Mesendoderm (in vitro differentiated cells): ENCODE measurements at regions not wholly inside any gene's neighbourhood (a gene's known extent, or its start where the extent isn't known, plus 50 kb on each side); places are given as distances from the start of the nearest gene placed in this dataset.

Experiments used
- DNase-seq: peaks from one replicate; pipeline ENCODE4 v3.0.0; 2013
- H2AK5ac ChIP-seq: 2 replicates; pipeline ENCODE4 v1.6.1; 2013; ENCODE audit warnings: low read length, inconsistent platforms
- H2BK120ac ChIP-seq: 2 replicates; pipeline ENCODE4 v1.6.1; 2013; ENCODE audit warnings: low read depth, mild to moderate bottlenecking, low read length, moderate library complexity, mixed read lengths
- H2BK15ac ChIP-seq: replicated peaks from 2 replicates; pipeline ENCODE4 v1.6.1; 2013; ENCODE audit warnings: low read depth, mild to moderate bottlenecking, moderate library complexity
- H2BK5ac ChIP-seq: 2 replicates; pipeline ENCODE4 v1.6.1; 2013; ENCODE audit warnings: low read length, inconsistent platforms
- H3K18ac ChIP-seq: 2 replicates; pipeline ENCODE4 v1.6.1; 2013; ENCODE audit warnings: mild to moderate bottlenecking, low read length, mixed read lengths
- H3K23ac ChIP-seq: one replicate; pipeline ENCODE4 v1.6.1; 2013; ENCODE audit warnings: low read length
- H3K27ac ChIP-seq: 2 replicates; pipeline ENCODE4 v1.5.1; 2013; ENCODE audit warnings: low read depth, mild to moderate bottlenecking, inconsistent platforms, low read length, moderate library complexity
- H3K27me3 ChIP-seq: 2 replicates; pipeline ENCODE4 v1.6.1; 2013; ENCODE audit warnings: low read length, control low read depth, mild to moderate bottlenecking, inconsistent platforms; ENCODE audit not compliant: insufficient read depth, poor library complexity
- H3K36me3 ChIP-seq: 2 replicates; pipeline ENCODE4 v1.6.1; 2013; ENCODE audit warnings: low read length, inconsistent platforms; ENCODE audit not compliant: control insufficient read depth, insufficient read depth
- H3K4ac ChIP-seq: one replicate; pipeline ENCODE4 v1.6.1; 2013; ENCODE audit warnings: low read depth, mild to moderate bottlenecking, low read length, moderate library complexity
- H3K4me1 ChIP-seq: 2 replicates; pipeline ENCODE4 v1.6.1; 2013; ENCODE audit warnings: low read depth, low read length, inconsistent platforms; ENCODE audit not compliant: control insufficient read depth
- H3K4me2 ChIP-seq: 2 replicates; pipeline ENCODE4 v1.6.1; 2013; ENCODE audit warnings: low read length
- H3K4me3 ChIP-seq: 2 replicates; pipeline ENCODE4 v1.5.1; 2013; ENCODE audit warnings: mild to moderate bottlenecking, low read length
- H3K56ac ChIP-seq: one replicate; pipeline ENCODE4 v1.6.1; 2013; ENCODE audit warnings: low read length
- H3K79me1 ChIP-seq: 2 replicates; pipeline ENCODE4 v1.6.1; 2013; ENCODE audit warnings: low read length, inconsistent platforms
- H3K79me2 ChIP-seq: 2 replicates; pipeline ENCODE4 v1.6.1; 2013; ENCODE audit warnings: mild to moderate bottlenecking, low read length; ENCODE audit not compliant: control insufficient read depth, insufficient read depth
- H3K9ac ChIP-seq: 2 replicates; pipeline ENCODE4 v1.6.1; 2013; ENCODE audit warnings: low read length, inconsistent platforms
- H4K5ac ChIP-seq: one replicate; pipeline ENCODE4 v1.6.1; 2013; ENCODE audit warnings: low read length
- H4K8ac ChIP-seq: one replicate; pipeline ENCODE4 v1.6.1; 2013; ENCODE audit warnings: low read depth, mild to moderate bottlenecking, control low read depth, low read length, moderate library complexity
- WGBS: extraction: QIAGEN DNeasy Blood & Tissue Kit; methylation state at CpG from one replicate; pipeline ENCODE4 v1.1.7; 2013; ENCODE audit warnings: low lambda C conversion rate, missing lambda C conversion rate; ENCODE audit not compliant: insufficient coverage; ENCODE audit errors: extremely low coverage; 5-methylcytosine and 5-hydroxymethylcytosine counted together

- no peak overlapping the region for H3K56ac ChIP-seq
- H2BK120ac ChIP-seq = no peak overlapping the region
- no peak overlapping the region for H4K5ac ChIP-seq
- DNase-seq = no peak
- no peak overlapping the region for H4K8ac ChIP-seq
- H3K4me3 ChIP-seq = no peak overlapping the region
- no peaks in the 10 kb centered on the region for H3K79me1 ChIP-seq
- H3K4me2 ChIP-seq = no peak overlapping the region
- H3K4me1 ChIP-seq = no peaks in the 10 kb centered on the region
- WGBS = no CpG with 5 or more reads among the region's 13 CpGs
- no peak overlapping the region for H3K18ac ChIP-seq
- H3K79me2 ChIP-seq = no peaks in the 10 kb centered on the region
- H3K9ac ChIP-seq = no peak overlapping the region
- H3K27me3 ChIP-seq = no peaks in the 10 kb centered on the region
- no peak overlapping the region for H2BK15ac ChIP-seq
- H3K36me3 ChIP-seq = no peaks in the 10 kb centered on the region
- H3K27ac ChIP-seq = no peak overlapping the region
- no peak overlapping the region for H2BK5ac ChIP-seq
- H2AK5ac ChIP-seq = no peak overlapping the region
- no peak overlapping the region for H3K4ac ChIP-seq
- H3K23ac ChIP-seq = no peak overlapping the region
These were observed 230.2 kb downstream of the TUBA3C start for GRCh38 chr13:18951412-18951811.

GRCh38 chr13:18949970-18950369 is 231.7 kb downstream of the TUBA3C start:
- Histone ChIP-seq H2BK5ac (no peak overlapping the region), H4K8ac (no peak overlapping the region), H3K27me3 (no peaks in the 10 kb centered on the region), H3K18ac (no peak overlapping the region), H2AK5ac (no peak overlapping the region), H3K9ac (no peak overlapping the region), H3K36me3 (no peaks in the 10 kb centered on the region), H3K4me1 (no peaks in the 10 kb centered on the region), H4K5ac (no peak overlapping the region), H3K4me3 (no peak overlapping the region), H3K27ac (no peak overlapping the region), H2BK120ac (no peak overlapping the region), H3K4ac (no peak overlapping the region), H3K23ac (no peak overlapping the region), H3K79me1 (no peaks in the 10 kb centered on the region), H2BK15ac (no peak overlapping the region), H3K56ac (no peak overlapping the region), H3K79me2 (no peaks in the 10 kb centered on the region), H3K4me2 (no peak overlapping the region)
- WGBS = no CpG with 5 or more reads among the region's 7 CpGs
- no peak for DNase-seq

- Histone ChIP-seq H2AK5ac (no peak overlapping the region), H2BK120ac (no peak overlapping the region), H3K79me1 (no peaks in the 10 kb centered on the region), H3K79me2 (no peaks in the 10 kb centered on the region), H3K4me2 (no peak overlapping the region), H4K8ac (no peak overlapping the region), H4K5ac (no peak overlapping the region), H3K23ac (no peak overlapping the region), H3K27ac (no peak overlapping the region), H3K4ac (no peak overlapping the region), H2BK5ac (no peak overlapping the region), H3K4me1 (no peaks in the 10 kb centered on the region), H3K36me3 (no peaks in the 10 kb centered on the region), H3K9ac (no peak overlapping the region), H3K27me3 (no peaks in the 10 kb centered on the region), H3K18ac (no peak overlapping the region), H3K56ac (no peak overlapping the region), H3K4me3 (no peak overlapping the region), H2BK15ac (no peak overlapping the region)
- WGBS = no CpG with 5 or more reads among the region's 9 CpGs
- no peak for DNase-seq
These were observed 232.2 kb downstream of the TUBA3C start for GRCh38 chr13:18949489-18949761.

- Histone ChIP-seq H4K5ac (no peak overlapping the region), H2AK5ac (no peak overlapping the region), H3K4me2 (no peak overlapping the region), H3K36me3 (no peaks in the 10 kb centered on the region), H3K23ac (no peak overlapping the region), H3K4ac (no peak overlapping the region), H3K27me3 (no peaks in the 10 kb centered on the region), H2BK15ac (no peak overlapping the region), H3K79me1 (no peaks in the 10 kb centered on the region), H3K27ac (no peak overlapping the region), H2BK120ac (no peak overlapping the region), H2BK5ac (no peak overlapping the region), H3K4me3 (no peak overlapping the region), H3K9ac (no peak overlapping the region), H3K4me1 (no peaks in the 10 kb centered on the region), H4K8ac (no peak overlapping the region), H3K79me2 (no peaks in the 10 kb centered on the region), H3K18ac (no peak overlapping the region), H3K56ac (no peak overlapping the region)
- DNase-seq = no peak
- no CpG with 5 or more reads among the region's 19 CpGs for WGBS
These were observed 232.7 kb downstream of the TUBA3C start for GRCh38 chr13:18948664-18949488.

GRCh38 chr13:18948012-18948663 is 233.5 kb downstream of the TUBA3C start:
- no peak overlapping the region for H3K27ac ChIP-seq
- H2BK5ac ChIP-seq = no peak overlapping the region
- no peaks in the 10 kb centered on the region for H3K79me2 ChIP-seq
- H2AK5ac ChIP-seq = no peak overlapping the region
- no peak overlapping the region for H4K5ac ChIP-seq
- H2BK15ac ChIP-seq = no peak overlapping the region
- no peak overlapping the region for H3K9ac ChIP-seq
- no peaks in the 10 kb centered on the region for H3K36me3 ChIP-seq
- no peak overlapping the region for H3K18ac ChIP-seq
- no peak overlapping the region for H3K4ac ChIP-seq
- H3K4me1 ChIP-seq = no peaks in the 10 kb centered on the region
- no peak overlapping the region for H4K8ac ChIP-seq
- H3K4me2 ChIP-seq = no peak overlapping the region
- DNase-seq = no peak
- no peak overlapping the region for H3K4me3 ChIP-seq
- no CpG with 5 or more reads among the region's 5 CpGs for WGBS
- H2BK120ac ChIP-seq = no peak overlapping the region
- no peak overlapping the region for H3K23ac ChIP-seq
- no peaks in the 10 kb centered on the region for H3K27me3 ChIP-seq
- no peaks in the 10 kb centered on the region for H3K79me1 ChIP-seq
- H3K56ac ChIP-seq = no peak overlapping the region
